Cardiac fibroblast (primary cell): ENCODE measurements at regions not wholly inside any gene's neighbourhood (a gene's known extent, or its start where the extent isn't known, plus 50 kb on each side); places are given as distances from the start of the nearest gene placed in this dataset.
A peak's percentile ranks its signal among the peaks of the same experiment; 100 is the strongest.

Experiments
- DNase-seq, 2 donors: peaks; one replicate each; pipeline versions ENCODE4 v3.0.0 to v3.0.0-alpha.2; 2010; ENCODE audit warnings: low read depth in 2 of 2
- H3K4me3 ChIP-seq, 2 donors: replicated peaks in 1 of 2; 1 replicate in 1 of 2; 2 replicates in 1 of 2; pipeline ENCODE4 v1.5.1; 2011; ENCODE audit warnings: low read depth in 2 of 2, low read length in 2 of 2, mild to moderate bottlenecking in 2 of 2, moderate library complexity in 1 of 2
- TF ChIP-seq, protein P1 (sequence below): IDR thresholded peaks from one replicate; pipeline ENCODE4 v1.5.1; 2011; ENCODE audit warnings: low read depth, mild to moderate bottlenecking, low read length, inconsistent platforms

DNA sequence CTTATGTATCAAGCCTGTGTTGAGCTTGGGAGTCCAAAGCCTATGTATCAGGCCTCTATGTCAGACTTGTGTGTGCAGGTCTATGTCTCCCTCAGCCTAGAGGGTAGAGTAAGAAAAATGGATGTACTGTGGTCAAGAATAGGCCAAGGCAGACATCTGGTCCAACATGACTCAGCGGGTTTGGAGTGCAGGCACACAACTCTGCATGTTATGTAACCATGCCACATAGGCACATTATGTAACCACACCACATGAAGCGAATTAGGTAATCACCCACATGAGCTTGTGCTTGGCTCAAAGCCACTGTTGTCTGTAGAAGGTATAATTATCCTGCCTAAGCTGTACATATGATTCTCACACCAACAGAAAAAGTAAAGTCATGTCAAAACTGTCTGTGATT, 1190.5 kb upstream of the EYS start:
- TF ChIP-seq, protein P1, sequence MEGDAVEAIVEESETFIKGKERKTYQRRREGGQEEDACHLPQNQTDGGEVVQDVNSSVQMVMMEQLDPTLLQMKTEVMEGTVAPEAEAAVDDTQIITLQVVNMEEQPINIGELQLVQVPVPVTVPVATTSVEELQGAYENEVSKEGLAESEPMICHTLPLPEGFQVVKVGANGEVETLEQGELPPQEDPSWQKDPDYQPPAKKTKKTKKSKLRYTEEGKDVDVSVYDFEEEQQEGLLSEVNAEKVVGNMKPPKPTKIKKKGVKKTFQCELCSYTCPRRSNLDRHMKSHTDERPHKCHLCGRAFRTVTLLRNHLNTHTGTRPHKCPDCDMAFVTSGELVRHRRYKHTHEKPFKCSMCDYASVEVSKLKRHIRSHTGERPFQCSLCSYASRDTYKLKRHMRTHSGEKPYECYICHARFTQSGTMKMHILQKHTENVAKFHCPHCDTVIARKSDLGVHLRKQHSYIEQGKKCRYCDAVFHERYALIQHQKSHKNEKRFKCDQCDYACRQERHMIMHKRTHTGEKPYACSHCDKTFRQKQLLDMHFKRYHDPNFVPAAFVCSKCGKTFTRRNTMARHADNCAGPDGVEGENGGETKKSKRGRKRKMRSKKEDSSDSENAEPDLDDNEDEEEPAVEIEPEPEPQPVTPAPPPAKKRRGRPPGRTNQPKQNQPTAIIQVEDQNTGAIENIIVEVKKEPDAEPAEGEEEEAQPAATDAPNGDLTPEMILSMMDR, result no peak
- H3K4me3 ChIP-seq, result no peak overlapping the region
- DNase-seq, result peak; percentile 32 to 86

- H3K4me3 ChIP-seq, result no peak overlapping the region
- TF ChIP-seq, protein P1, result no peak
- DNase-seq, result peak in 1 of 2 donors; percentile 65
Observed at GRCh38 chr6:66896415-66896814, 1189.4 kb upstream of the EYS start.

- no peak overlapping the region for H3K4me3 ChIP-seq
- TF ChIP-seq, protein P1, result no peak
- no peak for DNase-seq
Observed at GRCh38 chr6:66883453-66883852, 1176.4 kb upstream of the EYS start.

GRCh38 chr6:66866801-66867200, 1159.8 kb upstream of the EYS start:
- TF ChIP-seq, protein P1, result no peak
- H3K4me3 ChIP-seq, result no peak overlapping the region
- DNase-seq, result no peak

DNA sequence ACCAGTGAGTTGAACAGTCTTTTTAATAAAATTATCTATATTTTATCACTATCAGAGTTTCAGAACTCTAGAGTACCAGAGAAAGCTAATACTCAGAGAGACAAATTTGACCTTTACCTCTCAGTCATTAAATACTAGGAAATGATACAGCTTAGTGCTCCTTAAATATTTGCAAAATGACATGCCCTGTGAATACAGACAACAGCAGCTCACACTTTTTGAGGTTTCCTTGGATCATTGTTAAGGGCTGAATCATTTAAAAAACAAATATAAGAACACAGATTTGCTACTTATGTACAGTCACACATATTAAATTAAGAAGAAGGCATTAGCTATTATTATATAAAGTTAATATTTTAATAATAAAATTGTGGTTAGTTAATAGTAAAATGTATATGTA, 1158.7 kb upstream of the EYS start:
- TF ChIP-seq, protein P1, result no peak
- no peak overlapping the region for H3K4me3 ChIP-seq
- DNase-seq, result peak in 1 of 2 donors; percentile 31

GRCh38 chr6:66861007-66861541, 1154.0 kb upstream of the EYS start:
- DNase-seq, result peak in 1 of 2 donors; percentile 12
- H3K4me3 ChIP-seq, result no peak overlapping the region
- TF ChIP-seq, protein P1, result no peak

DNA sequence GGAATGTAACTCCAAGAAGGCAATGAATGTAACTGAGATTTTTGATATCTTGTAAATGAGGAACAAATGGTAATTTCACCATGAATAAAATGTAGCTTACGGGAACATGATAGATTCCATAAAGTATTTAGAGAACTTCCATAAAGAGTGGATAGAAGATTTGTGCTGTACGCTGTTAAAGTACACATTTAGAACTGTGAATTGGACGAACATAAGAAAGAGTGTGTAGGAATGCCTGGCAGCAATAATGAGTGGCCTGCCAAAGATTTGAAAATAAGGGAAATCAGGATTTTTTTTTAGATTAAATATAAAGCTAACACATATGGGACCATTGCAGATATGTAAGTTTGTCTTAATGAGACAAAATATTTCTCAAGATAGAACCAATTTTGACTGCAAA, 1153.3 kb upstream of the EYS start:
- TF ChIP-seq, protein P1, result no peak
- no peak for DNase-seq

More for the DNA sequence above, 1153.3 kb upstream of the EYS start:
- H3K4me3 ChIP-seq, result no peak overlapping the region
